K562 (cell line): ENCODE measurements at regions not wholly inside any gene's neighbourhood (a gene's known extent, or its start where the extent isn't known, plus 50 kb on each side); places are given as distances from the start of the nearest gene placed in this dataset.

ENCODE experiments used
- ATAC-seq: fragments of 200-7000 bp; cut with Tn5 transposase; 3 replicates; pipeline ENCODE4 v1.9.1; 2020; ENCODE audit warnings: moderate library complexity
- BruUV-seq: library from RNA; stranded (reverse); fragments of 400-500 nt; replicated peaks from 2 replicates; lab custom pipeline; 2021; lab: Mats Ljungman, UMichigan
- CTCF ChIA-PET: fragments of 300-600 bp; formaldehyde crosslinking; extraction: SDS; loops from one replicate; lab custom pipeline; 2021; ENCODE audit warnings: low intra/inter-chr PET ratio; lab: Yijun Ruan, JAX
- POLR2A ChIA-PET: fragments of 300-600, 350-650 bp; sonication (Branson Sonifier 250); formaldehyde crosslinking; extraction: SDS; loops from one replicate; lab custom pipeline; 2021; ENCODE audit warnings: antibody characterized with exemption, inconsistent platforms; lab: Yijun Ruan, JAX
- DNase-seq, 4 experiments: peaks; one replicate each; pipeline versions ENCODE4 v3.0.0 to v3.0.0-alpha.2; 2011 to 2018; ENCODE audit warnings: low spot score in 3 of 4, mixed read lengths in 3 of 4; ENCODE audit errors: extremely low read depth in 1 of 4
- FAIRE-seq: peaks from 2 replicates; lab custom pipeline; 2011; peaks lifted over from hg19 to GRCh38; lab: Jason Lieb, UNC
- H2AFZ ChIP-seq: 2 replicates; pipeline ENCODE4 v1.6.0; 2011; ENCODE audit warnings: low read depth, low read length, control low read depth, inconsistent platforms
- H3K27ac ChIP-seq: fragments of 200-600 bp; 3 replicates; pipeline ENCODE4 v1.8.0; 2011; ENCODE audit warnings: low read depth, mild to moderate bottlenecking, control low read depth, inconsistent platforms, low read length, moderate library complexity, mixed read lengths; ENCODE audit errors: extremely low read depth
- H3K27me3 ChIP-seq, 2 experiments: fragments of 300-600 bp in 1 of 2; 2 replicates in 1 of 2; 3 replicates in 1 of 2; pipeline versions ENCODE4 v1.6.0 to v1.8.0; 2011; ENCODE audit warnings: inconsistent platforms in 2 of 2, low read length in 2 of 2, mild to moderate bottlenecking in 1 of 2, mixed read lengths in 1 of 2, moderate library complexity in 1 of 2; ENCODE audit not compliant: control insufficient read depth in 2 of 2, insufficient read depth in 2 of 2
- H3K36me3 ChIP-seq: fragments of 300-600 bp; 3 replicates; pipeline ENCODE4 v1.8.0; 2011; ENCODE audit warnings: mild to moderate bottlenecking, low read length, inconsistent platforms; ENCODE audit not compliant: control insufficient read depth, insufficient read depth
- H3K4me1 ChIP-seq, 2 experiments: fragments of 200-600 bp in 1 of 2; replicated peaks in 1 of 2; 2 replicates in 1 of 2; 3 replicates in 1 of 2; pipeline versions ENCODE4 v1.5.1 to v1.8.0; 2011; ENCODE audit warnings: inconsistent platforms in 2 of 2, low read length in 2 of 2, mild to moderate bottlenecking in 1 of 2, mixed read lengths in 1 of 2, moderate library complexity in 1 of 2; ENCODE audit not compliant: control insufficient read depth in 2 of 2, insufficient read depth in 2 of 2
- H3K4me2 ChIP-seq: 2 replicates; pipeline ENCODE4 v1.6.1; 2011; ENCODE audit warnings: low read length, control low read depth, inconsistent platforms, mixed read lengths; ENCODE audit not compliant: insufficient read depth
- H3K4me3 ChIP-seq: fragments of 200-600 bp; sonication (generic), shearing (Covaris generic); 2 replicates; pipeline ENCODE4 v1.5.1; 2016; ENCODE audit warnings: control low read depth, inconsistent platforms
- H3K79me2 ChIP-seq: fragments of 200-600 bp; 3 replicates; pipeline ENCODE4 v1.8.0; 2011; ENCODE audit warnings: low read length, inconsistent platforms; ENCODE audit not compliant: control insufficient read depth, insufficient read depth
- H3K9ac ChIP-seq, 2 experiments: 2 replicates each; pipeline versions ENCODE4 v1.6.0 to v1.6.1; 2011; ENCODE audit warnings: low read depth in 2 of 2, low read length in 2 of 2, control low read depth in 1 of 2, inconsistent platforms in 1 of 2, mild to moderate bottlenecking in 1 of 2, mixed read lengths in 1 of 2; ENCODE audit not compliant: insufficient read depth in 1 of 2
- H3K9me1 ChIP-seq: one replicate; pipeline ENCODE4 v1.6.0; 2011; ENCODE audit warnings: inconsistent platforms, mild to moderate bottlenecking, low read length, moderate library complexity; ENCODE audit not compliant: control insufficient read depth, insufficient read depth
- H3K9me3 ChIP-seq: replicated peaks from 2 replicates; pipeline ENCODE4 v1.5.1; 2011; ENCODE audit warnings: low read depth, low read length, inconsistent platforms; ENCODE audit not compliant: control insufficient read depth, insufficient read depth
- H4K20me1 ChIP-seq: replicated peaks from 2 replicates; pipeline ENCODE4 v1.6.1; 2011; ENCODE audit warnings: low read length, inconsistent platforms, mixed read lengths; ENCODE audit not compliant: control insufficient read depth, insufficient read depth
- ATF2 ChIP-seq: sonication (generic); formaldehyde crosslinking; IDR thresholded peaks from 2 replicates; pipeline ENCODE4 v1.8.1; 2022; ENCODE audit warnings: missing genetic modification reagents
- HDAC8 ChIP-seq: fragments of 450-650 bp; IDR thresholded peaks from 2 replicates; pipeline ENCODE4 v1.6.1; 2016; ENCODE audit warnings: mild to moderate bottlenecking, missing genetic modification characterization, moderate library complexity, missing compliant biosample characterization
- PHF21A ChIP-seq: fragments of 450-650 bp; IDR thresholded peaks from 2 replicates; pipeline ENCODE4 v1.6.1; 2017; ENCODE audit warnings: low read depth, borderline replicate concordance
- SIN3A ChIP-seq, 2 experiments: fragments of 150-350 bp in 1 of 2; IDR thresholded peaks; 2 replicates each; pipeline ENCODE4 v1.6.1; 2011 to 2016; ENCODE audit warnings: borderline replicate concordance in 2 of 2, low read depth in 2 of 2, low read length in 2 of 2, mild to moderate bottlenecking in 2 of 2, moderate library complexity in 2 of 2; ENCODE audit not compliant: control insufficient read depth in 1 of 2
- ZFP1 ChIP-seq: fragments of 450-650 bp; formaldehyde crosslinking; IDR thresholded peaks from 2 replicates; pipeline ENCODE4 v1.4.0; 2020; ENCODE audit warnings: mild to moderate bottlenecking, mixed read lengths
- WGBS: fragments of 100-300 bp; shearing (Covaris generic); methylation state at CpG from one replicate; pipeline ENCODE4 v1.1.6; 2016; ENCODE audit warnings: low coverage, mixed read lengths; ENCODE audit not compliant: insufficient coverage; ENCODE audit errors: missing lambda C conversion rate; 5-methylcytosine and 5-hydroxymethylcytosine counted together
- in situ Hi-C: fragments of 300-500 bp; cut with MboI; formaldehyde crosslinking; loops from 4 replicates; pipeline ENCODE4 v1.15.0; 2018; ENCODE audit warnings: inconsistent platforms, mixed read lengths
- intact Hi-C: fragments of 100-400 bp; cut with micrococcal nuclease; formaldehyde crosslinking; loops from 2 replicates; pipeline ENCODE4 v1.14.2; 2022
- TF ChIP-seq, protein P1 (sequence below), 2 experiments: fragments of 450-650 bp; formaldehyde crosslinking in 1 of 2; IDR thresholded peaks; 2 replicates each; pipeline versions ENCODE4 v1.4.0 to v1.6.1; 2014 to 2020; ENCODE audit warnings: mild to moderate bottlenecking in 2 of 2, borderline replicate concordance in 1 of 2, low read depth in 1 of 2

- intact Hi-C loops = no loop called here
- no peak overlapping the region for H3K27ac ChIP-seq
- FAIRE-seq = no peak
- no peaks in the 10 kb centered on the region for H3K4me1 ChIP-seq
- ChIA-PET CTCF (no interaction called here), POLR2A (no interaction called here)
- BruUV-seq = no TSS peak
- no peaks in the 10 kb centered on the region for H3K79me2 ChIP-seq
- no peak for ATAC-seq
- H3K9me1 ChIP-seq = no peaks in the 10 kb centered on the region
- in situ Hi-C loops = no loop called here
- 0% methylated on average over 4 of the region's 5 CpGs for WGBS
- H3K4me3 ChIP-seq = no peak overlapping the region
- H3K9me3 ChIP-seq = no peaks in the 10 kb centered on the region
- H3K4me2 ChIP-seq = no peak overlapping the region
- no peaks in the 10 kb centered on the region; a peak in 1 of 5 replicates for H3K27me3 ChIP-seq
- H4K20me1 ChIP-seq = no peaks in the 10 kb centered on the region
- no peak for DNase-seq
- H2AFZ ChIP-seq = no peak overlapping the region
- H3K36me3 ChIP-seq = no peaks in the 10 kb centered on the region
- no peak for TF ChIP-seq ZFP1 (CRISPR knock-in tag)
- H3K9ac ChIP-seq = no peak overlapping the region
These were observed 506.1 kb upstream of the SALL3 start for GRCh38 chr18:78473563-78473962.

- H3K36me3 ChIP-seq = no peaks in the 10 kb centered on the region
- H3K4me2 ChIP-seq = no peak overlapping the region
- H2AFZ ChIP-seq = no peak overlapping the region
- no peaks in the 10 kb centered on the region for H3K79me2 ChIP-seq
- no peak for FAIRE-seq
- no peak for ATAC-seq
- no peaks in the 10 kb centered on the region for H3K9me1 ChIP-seq
- in situ Hi-C loops (no loop called here), intact Hi-C loops (no loop called here)
- H3K9ac ChIP-seq = no peak overlapping the region
- H3K27me3 ChIP-seq = peaks cover 0 to 18% of the 10 kb centered on the region in 2 experiments; a peak in 3 of 5 replicates
- no peak overlapping the region for H3K4me3 ChIP-seq
- POLR2A ChIA-PET = no interaction called here
- H3K4me1 ChIP-seq = no peaks in the 10 kb centered on the region; a peak in 1 of 5 replicates
- DNase-seq = no peak
- no TSS peak for BruUV-seq
- CTCF ChIA-PET = no interaction called here
- no peaks in the 10 kb centered on the region for H4K20me1 ChIP-seq
- no peak overlapping the region for H3K27ac ChIP-seq
- H3K9me3 ChIP-seq = no peaks in the 10 kb centered on the region
- WGBS = 10% methylated on average over 5 of the region's 9 CpGs
- TF ChIP-seq PHF21A = no peak
- TF ChIP-seq HDAC8 (tag) = no peak
- TF ChIP-seq, protein P1, sequence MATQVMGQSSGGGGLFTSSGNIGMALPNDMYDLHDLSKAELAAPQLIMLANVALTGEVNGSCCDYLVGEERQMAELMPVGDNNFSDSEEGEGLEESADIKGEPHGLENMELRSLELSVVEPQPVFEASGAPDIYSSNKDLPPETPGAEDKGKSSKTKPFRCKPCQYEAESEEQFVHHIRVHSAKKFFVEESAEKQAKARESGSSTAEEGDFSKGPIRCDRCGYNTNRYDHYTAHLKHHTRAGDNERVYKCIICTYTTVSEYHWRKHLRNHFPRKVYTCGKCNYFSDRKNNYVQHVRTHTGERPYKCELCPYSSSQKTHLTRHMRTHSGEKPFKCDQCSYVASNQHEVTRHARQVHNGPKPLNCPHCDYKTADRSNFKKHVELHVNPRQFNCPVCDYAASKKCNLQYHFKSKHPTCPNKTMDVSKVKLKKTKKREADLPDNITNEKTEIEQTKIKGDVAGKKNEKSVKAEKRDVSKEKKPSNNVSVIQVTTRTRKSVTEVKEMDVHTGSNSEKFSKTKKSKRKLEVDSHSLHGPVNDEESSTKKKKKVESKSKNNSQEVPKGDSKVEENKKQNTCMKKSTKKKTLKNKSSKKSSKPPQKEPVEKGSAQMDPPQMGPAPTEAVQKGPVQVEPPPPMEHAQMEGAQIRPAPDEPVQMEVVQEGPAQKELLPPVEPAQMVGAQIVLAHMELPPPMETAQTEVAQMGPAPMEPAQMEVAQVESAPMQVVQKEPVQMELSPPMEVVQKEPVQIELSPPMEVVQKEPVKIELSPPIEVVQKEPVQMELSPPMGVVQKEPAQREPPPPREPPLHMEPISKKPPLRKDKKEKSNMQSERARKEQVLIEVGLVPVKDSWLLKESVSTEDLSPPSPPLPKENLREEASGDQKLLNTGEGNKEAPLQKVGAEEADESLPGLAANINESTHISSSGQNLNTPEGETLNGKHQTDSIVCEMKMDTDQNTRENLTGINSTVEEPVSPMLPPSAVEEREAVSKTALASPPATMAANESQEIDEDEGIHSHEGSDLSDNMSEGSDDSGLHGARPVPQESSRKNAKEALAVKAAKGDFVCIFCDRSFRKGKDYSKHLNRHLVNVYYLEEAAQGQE (IDR thresholded peaks at IDR 0.05; ENCODE audit: borderline replicate concordance) = no peak
- TF ChIP-seq, protein P1 (CRISPR knock-in tag; IDR thresholded peaks at IDR 0.05; ENCODE audit: low read depth) = no peak
- TF ChIP-seq ATF2 (CRISPR knock-in tag) = no peak
- no peak for TF ChIP-seq SIN3A (IDR thresholded peaks at IDR 0.05; ENCODE audit: borderline replicate concordance in 2 of 2, control insufficient read depth in 1 of 2, low read depth in 2 of 2, low read length in 2 of 2)
These were observed 501.8 kb upstream of the SALL3 start for GRCh38 chr18:78477840-78478239.
